HepG2 (cell line): ENCODE measurements at regions not wholly inside any gene's neighbourhood (a gene's known extent, or its start where the extent isn't known, plus 50 kb on each side); places are given as distances from the start of the nearest gene placed in this dataset.

ENCODE experiments used
- ATAC-seq: fragments of 200-7000 bp; cut with Tn5 transposase; 3 replicates; pipeline ENCODE4 v1.9.1; 2020; ENCODE audit warnings: mild to moderate bottlenecking, moderate library complexity
- BruUV-seq: library from RNA; stranded (reverse); fragments of 400-500 nt; replicated peaks from 2 replicates; lab custom pipeline; 2021; lab: Mats Ljungman, UMichigan
- CTCF ChIA-PET: fragments of 300-600 bp; formaldehyde crosslinking; extraction: SDS; loops from one replicate; lab custom pipeline; 2021; ENCODE audit warnings: low total read pairs, inconsistent platforms, low intra/inter-chr PET ratio; lab: Yijun Ruan, JAX
- POLR2A ChIA-PET: fragments of 350-600 bp; sonication (Branson Sonifier 250); formaldehyde crosslinking; loops from one replicate; lab custom pipeline; 2020; ENCODE audit warnings: antibody characterized with exemption, inconsistent platforms; lab: Yijun Ruan, JAX
- DNase-seq: peaks from one replicate; pipeline ENCODE4 v3.0.0-alpha.2; 2015; ENCODE audit warnings: low spot score
- FAIRE-seq: peaks from 3 replicates; lab custom pipeline; 2011; peaks lifted over from hg19 to GRCh38; lab: Jason Lieb, UNC
- H2AFZ ChIP-seq: one replicate; pipeline ENCODE4 v1.6.1; 2011; ENCODE audit warnings: low read length, inconsistent platforms
- H3K27ac ChIP-seq: fragments of 300-600 bp; 3 replicates; pipeline ENCODE4 v1.8.0; 2011; ENCODE audit warnings: mixed run types, mild to moderate bottlenecking, mixed read lengths, low read length, inconsistent platforms; ENCODE audit not compliant: insufficient read depth; ENCODE audit errors: extremely low read length
- H3K27me3 ChIP-seq, 2 experiments: fragments of 200-600 bp in 1 of 2; 2 replicates in 1 of 2; 3 replicates in 1 of 2; pipeline versions ENCODE4 v1.6.0 to v1.8.0; 2011; ENCODE audit warnings: low read length in 2 of 2, mild to moderate bottlenecking in 2 of 2, moderate library complexity in 2 of 2, inconsistent platforms in 1 of 2; ENCODE audit not compliant: insufficient read depth in 2 of 2, control insufficient read depth in 1 of 2
- H3K36me3 ChIP-seq, 2 experiments: fragments of 200-600 bp in 1 of 2; replicated peaks in 1 of 2; 2 replicates in 1 of 2; 3 replicates in 1 of 2; pipeline versions ENCODE4 v1.5.1 to v1.8.0; 2011; ENCODE audit warnings: low read length in 2 of 2, inconsistent platforms in 1 of 2; ENCODE audit not compliant: insufficient read depth in 2 of 2, control insufficient read depth in 1 of 2
- H3K4me1 ChIP-seq: 2 replicates; pipeline ENCODE4 v1.5.1; 2012; ENCODE audit warnings: low read length, inconsistent platforms; ENCODE audit not compliant: insufficient read depth
- H3K4me2 ChIP-seq: 2 replicates; pipeline ENCODE4 v1.6.0; 2011; ENCODE audit warnings: low read depth, low read length, inconsistent platforms
- H3K4me3 ChIP-seq, 3 experiments: fragments of 200-600 bp in 1 of 3; sonication (generic), shearing (Covaris generic) in 1 of 3; replicated peaks in 1 of 3; 2 replicates each; pipeline ENCODE4 v1.5.1; 2011 to 2016; ENCODE audit warnings: low read length in 3 of 3, inconsistent platforms in 2 of 3, low read depth in 2 of 3, mild to moderate bottlenecking in 2 of 3, control low read depth in 1 of 3, mixed read lengths in 1 of 3; ENCODE audit not compliant: insufficient read depth in 1 of 3
- H3K79me2 ChIP-seq: one replicate; pipeline ENCODE4 v1.6.1; 2011; ENCODE audit warnings: low read length, inconsistent platforms; ENCODE audit not compliant: insufficient read depth
- H3K9ac ChIP-seq: 2 replicates; pipeline ENCODE4 v1.6.0; 2011; ENCODE audit warnings: mild to moderate bottlenecking, low read depth, low read length, inconsistent platforms; ENCODE audit not compliant: insufficient read depth
- H3K9me3 ChIP-seq: 2 replicates; pipeline ENCODE4 v1.5.1; 2012; ENCODE audit warnings: mild to moderate bottlenecking, low read length
- H4K20me1 ChIP-seq: 2 replicates; pipeline ENCODE4 v1.6.0; 2011; ENCODE audit warnings: inconsistent platforms, mild to moderate bottlenecking, low read length, moderate library complexity; ENCODE audit not compliant: insufficient read depth
- ARID2 ChIP-seq: sonication (generic); formaldehyde crosslinking; IDR thresholded peaks from 2 replicates; pipeline ENCODE4 v1.8.1; 2022; ENCODE audit warnings: mild to moderate bottlenecking, missing genetic modification reagents, borderline replicate concordance
- KAT2B ChIP-seq: fragments of 150-350 bp; IDR thresholded peaks from 2 replicates; pipeline ENCODE4 v1.6.1; 2014; ENCODE audit warnings: low read depth, low read length, borderline replicate concordance
- KAT8 ChIP-seq: IDR thresholded peaks from 2 replicates; pipeline ENCODE4 v1.6.1; 2016; ENCODE audit warnings: missing genetic modification reagents, missing compliant biosample characterization
- KLF13 ChIP-seq: sonication (generic); formaldehyde crosslinking; IDR thresholded peaks from 2 replicates; pipeline ENCODE4 v1.4.0; 2020; ENCODE audit warnings: mild to moderate bottlenecking, missing genetic modification reagents
- NAIF1 ChIP-seq: sonication (generic); formaldehyde crosslinking; IDR thresholded peaks from 2 replicates; pipeline ENCODE4 v1.5.0; 2020; ENCODE audit warnings: mild to moderate bottlenecking, missing genetic modification reagents, borderline replicate concordance
- SOX5 ChIP-seq: IDR thresholded peaks from 2 replicates; pipeline ENCODE4 v1.6.1; 2016; ENCODE audit warnings: borderline replicate concordance
- TARDBP ChIP-seq: sonication (generic); formaldehyde crosslinking; IDR thresholded peaks from 2 replicates; pipeline ENCODE4 v1.8.0; 2022; ENCODE audit warnings: mild to moderate bottlenecking, missing genetic modification reagents
- U2AF2 ChIP-seq: fragments of 200-400 bp; formaldehyde crosslinking; IDR thresholded peaks from 2 replicates; pipeline ENCODE4 v1.6.1; 2017; ENCODE audit warnings: low read depth, mild to moderate bottlenecking, low read length
- ZBTB8A ChIP-seq: sonication (generic); formaldehyde crosslinking; IDR thresholded peaks from 2 replicates; pipeline ENCODE4 v1.4.0; 2020; ENCODE audit warnings: mild to moderate bottlenecking, low read depth, missing genetic modification reagents, borderline replicate concordance
- ZNF121 ChIP-seq: sonication (generic); formaldehyde crosslinking; IDR thresholded peaks from 2 replicates; pipeline ENCODE4 v1.5.0; 2020; ENCODE audit warnings: mild to moderate bottlenecking, missing genetic modification reagents
- WGBS: methylation state at CpG from one replicate; pipeline ENCODE4 v1.1.6; 2017; ENCODE audit warnings: low lambda C conversion rate; 5-methylcytosine and 5-hydroxymethylcytosine counted together
- in situ Hi-C: cut with HindIII; loops from 2 replicates; pipeline ENCODE4 v1.10.0; 2017; ENCODE audit warnings: low pct_unique_long_range_greater_than_20kb; ENCODE audit not compliant: extremely low pct_ligation_motif_present
- intact Hi-C: fragments of 100-400 bp; cut with micrococcal nuclease; formaldehyde crosslinking; loops from one replicate; pipeline ENCODE4 v1.10.0; 2022; ENCODE audit not compliant: unreplicated experiment
- TF ChIP-seq, protein P1 (sequence below): sonication (generic); formaldehyde crosslinking; IDR thresholded peaks from 2 replicates; pipeline ENCODE4 v1.8.1; 2023; ENCODE audit warnings: mild to moderate bottlenecking, missing genetic modification reagents
- TF ChIP-seq, protein P2 (sequence below): sonication (generic); formaldehyde crosslinking; IDR thresholded peaks from 2 replicates; pipeline ENCODE4 v1.8.0; 2022; ENCODE audit warnings: mild to moderate bottlenecking, missing genetic modification reagents, moderate library complexity
- TF ChIP-seq, protein P3 (sequence below): IDR thresholded peaks from 2 replicates; pipeline ENCODE4 v1.6.1; 2016; ENCODE audit warnings: low read depth, borderline replicate concordance

DNA sequence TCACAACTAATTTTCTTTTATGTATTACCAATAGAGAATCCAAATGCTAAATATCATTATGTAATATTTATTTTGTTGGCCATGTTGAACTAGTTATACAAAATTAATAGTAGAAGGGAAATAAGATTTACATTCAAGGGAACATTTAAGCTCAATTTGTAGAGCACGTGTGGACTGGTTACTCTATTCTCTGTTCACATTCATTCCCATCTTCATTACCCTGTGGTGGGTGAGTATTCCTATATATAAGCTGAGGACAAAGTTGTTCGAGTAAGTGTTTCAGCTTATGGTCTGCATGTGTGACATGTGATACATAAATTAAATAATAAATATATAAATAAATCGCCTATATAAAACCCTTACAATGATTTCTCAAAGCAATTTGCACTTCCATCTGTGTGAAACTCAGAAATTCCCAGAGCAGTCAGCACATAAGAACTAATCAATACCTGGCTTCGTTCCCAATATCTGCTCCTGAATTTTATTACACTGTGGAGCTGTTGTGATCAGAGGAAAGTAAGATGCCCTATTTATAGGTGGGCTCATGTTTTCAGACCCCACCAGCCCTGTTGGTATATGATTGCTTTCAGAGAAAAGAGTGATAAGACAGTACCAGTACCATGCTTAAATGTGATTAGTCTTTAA, 308.2 kb upstream of the DCN start:
- CTCF ChIA-PET: no interaction called here
- Histone ChIP-seq H4K20me1 (no peaks in the 10 kb centered on the region), H3K79me2 (no peaks in the 10 kb centered on the region), H3K4me1 (no peaks in the 10 kb centered on the region), H3K9ac (no peak overlapping the region), H3K4me3 (no peak overlapping the region), H3K27ac (no peak overlapping the region), H3K9me3 (no peaks in the 10 kb centered on the region), H3K27me3 (no peaks in the 10 kb centered on the region), H3K36me3 (no peaks in the 10 kb centered on the region)
- no peak for ATAC-seq
- no TSS peak for BruUV-seq
- 0% methylated on average over 4 of the region's 4 CpGs for WGBS
- POLR2A ChIA-PET: no interaction called here
- no peak for FAIRE-seq
- DNase-seq: no peak
- in situ Hi-C loops: no loop called here
- intact Hi-C loops: no loop called here
- TF ChIP-seq U2AF2 (no peak), ZNF121 (CRISPR knock-in tag) (no peak), NAIF1 (CRISPR knock-in tag) (no peak), TARDBP (CRISPR knock-in tag) (no peak), ZBTB8A (CRISPR knock-in tag) (no peak), KLF13 (CRISPR knock-in tag) (no peak), KAT8 (CRISPR knock-in tag) (no peak), SOX5 (CRISPR knock-in tag) (no peak), KAT2B (no peak), ARID2 (no peak)
- TF ChIP-seq, protein P1, sequence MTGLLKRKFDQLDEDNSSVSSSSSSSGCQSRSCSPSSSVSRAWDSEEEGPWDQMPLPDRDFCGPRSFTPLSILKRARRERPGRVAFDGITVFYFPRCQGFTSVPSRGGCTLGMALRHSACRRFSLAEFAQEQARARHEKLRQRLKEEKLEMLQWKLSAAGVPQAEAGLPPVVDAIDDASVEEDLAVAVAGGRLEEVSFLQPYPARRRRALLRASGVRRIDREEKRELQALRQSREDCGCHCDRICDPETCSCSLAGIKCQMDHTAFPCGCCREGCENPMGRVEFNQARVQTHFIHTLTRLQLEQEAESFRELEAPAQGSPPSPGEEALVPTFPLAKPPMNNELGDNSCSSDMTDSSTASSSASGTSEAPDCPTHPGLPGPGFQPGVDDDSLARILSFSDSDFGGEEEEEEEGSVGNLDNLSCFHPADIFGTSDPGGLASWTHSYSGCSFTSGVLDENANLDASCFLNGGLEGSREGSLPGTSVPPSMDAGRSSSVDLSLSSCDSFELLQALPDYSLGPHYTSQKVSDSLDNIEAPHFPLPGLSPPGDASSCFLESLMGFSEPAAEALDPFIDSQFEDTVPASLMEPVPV (CRISPR knock-in tag): no peak
- TF ChIP-seq, protein P2, sequence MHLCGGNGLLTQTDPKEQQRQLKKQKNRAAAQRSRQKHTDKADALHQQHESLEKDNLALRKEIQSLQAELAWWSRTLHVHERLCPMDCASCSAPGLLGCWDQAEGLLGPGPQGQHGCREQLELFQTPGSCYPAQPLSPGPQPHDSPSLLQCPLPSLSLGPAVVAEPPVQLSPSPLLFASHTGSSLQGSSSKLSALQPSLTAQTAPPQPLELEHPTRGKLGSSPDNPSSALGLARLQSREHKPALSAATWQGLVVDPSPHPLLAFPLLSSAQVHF (CRISPR knock-in tag): no peak
- TF ChIP-seq, protein P3, sequence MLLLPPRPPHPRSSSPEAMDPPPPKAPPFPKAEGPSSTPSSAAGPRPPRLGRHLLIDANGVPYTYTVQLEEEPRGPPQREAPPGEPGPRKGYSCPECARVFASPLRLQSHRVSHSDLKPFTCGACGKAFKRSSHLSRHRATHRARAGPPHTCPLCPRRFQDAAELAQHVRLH: no peak
- TF ChIP-seq, all 625 proteins: peak for 0
- Histone ChIP-seq H2AFZ (no peak overlapping the region), H3K4me2 (no peak overlapping the region)
